GM12878 (cell line): ENCODE measurements at regions not wholly inside any gene's neighbourhood (a gene's known extent, or its start where the extent isn't known, plus 50 kb on each side); places are given as distances from the start of the nearest gene placed in this dataset.

Experiments
- SPI1 ChIP-seq: IDR thresholded peaks from 2 replicates; pipeline ENCODE4 v1.6.1; 2011; ENCODE audit warnings: low read depth, mild to moderate bottlenecking, low read length, moderate library complexity, borderline replicate concordance; ENCODE audit not compliant: insufficient read depth
- TF ChIP-seq, protein P1 (sequence below), 3 experiments: IDR thresholded peaks in 2 of 3; conservative IDR thresholded peaks in 1 of 3; 2 replicates each; pipeline ENCODE4 v1.5.1; 2011; ENCODE audit warnings: low read depth in 3 of 3, low read length in 3 of 3, mild to moderate bottlenecking in 3 of 3, control low read depth in 2 of 3, moderate library complexity in 2 of 3, inconsistent platforms in 1 of 3, mixed read lengths in 1 of 3; ENCODE audit not compliant: control insufficient read depth in 2 of 3, insufficient read depth in 1 of 3; ENCODE audit errors: extremely low read depth in 1 of 3

- TF ChIP-seq, protein P1, sequence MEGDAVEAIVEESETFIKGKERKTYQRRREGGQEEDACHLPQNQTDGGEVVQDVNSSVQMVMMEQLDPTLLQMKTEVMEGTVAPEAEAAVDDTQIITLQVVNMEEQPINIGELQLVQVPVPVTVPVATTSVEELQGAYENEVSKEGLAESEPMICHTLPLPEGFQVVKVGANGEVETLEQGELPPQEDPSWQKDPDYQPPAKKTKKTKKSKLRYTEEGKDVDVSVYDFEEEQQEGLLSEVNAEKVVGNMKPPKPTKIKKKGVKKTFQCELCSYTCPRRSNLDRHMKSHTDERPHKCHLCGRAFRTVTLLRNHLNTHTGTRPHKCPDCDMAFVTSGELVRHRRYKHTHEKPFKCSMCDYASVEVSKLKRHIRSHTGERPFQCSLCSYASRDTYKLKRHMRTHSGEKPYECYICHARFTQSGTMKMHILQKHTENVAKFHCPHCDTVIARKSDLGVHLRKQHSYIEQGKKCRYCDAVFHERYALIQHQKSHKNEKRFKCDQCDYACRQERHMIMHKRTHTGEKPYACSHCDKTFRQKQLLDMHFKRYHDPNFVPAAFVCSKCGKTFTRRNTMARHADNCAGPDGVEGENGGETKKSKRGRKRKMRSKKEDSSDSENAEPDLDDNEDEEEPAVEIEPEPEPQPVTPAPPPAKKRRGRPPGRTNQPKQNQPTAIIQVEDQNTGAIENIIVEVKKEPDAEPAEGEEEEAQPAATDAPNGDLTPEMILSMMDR (IDR thresholded peaks at IDR 0.05 in 2 of 3, conservative IDR thresholded peaks at IDR 0.05 in 1 of 3; ENCODE audit: control insufficient read depth in 2 of 3, extremely low read depth in 1 of 3, insufficient read depth in 1 of 3, low read depth in 3 of 3, low read length in 3 of 3): no peak
- TF ChIP-seq SPI1: no peak
These were observed 392.0 kb upstream of the DYNLRB2 start for GRCh38 chr16:80148826-80149225.
